ENCODE measurements at regions not wholly inside any gene's neighbourhood (a gene's known extent, or its start where the extent isn't known, plus 50 kb on each side); places are given as distances from the start of the nearest gene placed in this dataset.

DNA sequence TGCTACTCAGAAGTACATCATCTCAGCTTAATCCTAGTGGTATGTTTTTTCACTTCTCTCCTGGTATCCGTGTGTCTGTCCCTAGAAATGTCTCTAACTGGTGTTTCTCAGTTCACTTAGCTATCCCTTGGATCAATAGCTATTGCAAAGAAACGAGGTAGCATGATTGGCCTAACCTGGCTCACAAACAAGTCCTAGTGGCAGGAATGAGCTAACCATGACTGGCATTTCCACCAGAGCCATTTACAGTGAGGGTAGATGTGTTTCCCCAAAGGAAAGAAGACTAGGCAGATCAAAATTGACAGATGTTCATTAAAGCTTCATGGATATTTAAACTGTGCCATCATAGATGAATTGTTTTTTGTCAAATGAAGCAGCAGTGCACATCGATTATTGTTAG is 82.5 kb downstream of the PALM2AKAP2 start:
- BruUV-seq (replicated peaks): no TSS peak
- TF ChIP-seq, protein P1, sequence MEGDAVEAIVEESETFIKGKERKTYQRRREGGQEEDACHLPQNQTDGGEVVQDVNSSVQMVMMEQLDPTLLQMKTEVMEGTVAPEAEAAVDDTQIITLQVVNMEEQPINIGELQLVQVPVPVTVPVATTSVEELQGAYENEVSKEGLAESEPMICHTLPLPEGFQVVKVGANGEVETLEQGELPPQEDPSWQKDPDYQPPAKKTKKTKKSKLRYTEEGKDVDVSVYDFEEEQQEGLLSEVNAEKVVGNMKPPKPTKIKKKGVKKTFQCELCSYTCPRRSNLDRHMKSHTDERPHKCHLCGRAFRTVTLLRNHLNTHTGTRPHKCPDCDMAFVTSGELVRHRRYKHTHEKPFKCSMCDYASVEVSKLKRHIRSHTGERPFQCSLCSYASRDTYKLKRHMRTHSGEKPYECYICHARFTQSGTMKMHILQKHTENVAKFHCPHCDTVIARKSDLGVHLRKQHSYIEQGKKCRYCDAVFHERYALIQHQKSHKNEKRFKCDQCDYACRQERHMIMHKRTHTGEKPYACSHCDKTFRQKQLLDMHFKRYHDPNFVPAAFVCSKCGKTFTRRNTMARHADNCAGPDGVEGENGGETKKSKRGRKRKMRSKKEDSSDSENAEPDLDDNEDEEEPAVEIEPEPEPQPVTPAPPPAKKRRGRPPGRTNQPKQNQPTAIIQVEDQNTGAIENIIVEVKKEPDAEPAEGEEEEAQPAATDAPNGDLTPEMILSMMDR (IDR thresholded peaks at IDR 0.05; ENCODE audit: unreplicated experiment): no peak
- no peak overlapping the region for H3K4me3 Mint-ChIP-seq (ENCODE audit: low read depth, unreplicated experiment)
- intact Hi-C loops (cut with micrococcal nuclease; ENCODE audit: unreplicated experiment): no loop called here
- H3K9me3 Mint-ChIP-seq (ENCODE audit: low read depth, unreplicated experiment): no peaks in the 10 kb centered on the region
- no peak overlapping the region for H3K27ac Mint-ChIP-seq (ENCODE audit: unreplicated experiment)
- H3K27me3 Mint-ChIP-seq (ENCODE audit: unreplicated experiment): peaks cover 21% of the 10 kb centered on the region
- no peak for DNase-seq
- no peaks in the 10 kb centered on the region for H3K4me1 Mint-ChIP-seq (ENCODE audit: low read depth, unreplicated experiment)
- H3K36me3 Mint-ChIP-seq (ENCODE audit: insufficient read depth, unreplicated experiment): no peaks in the 10 kb centered on the region
- CTCF ChIA-PET: no interaction called here

DNA sequence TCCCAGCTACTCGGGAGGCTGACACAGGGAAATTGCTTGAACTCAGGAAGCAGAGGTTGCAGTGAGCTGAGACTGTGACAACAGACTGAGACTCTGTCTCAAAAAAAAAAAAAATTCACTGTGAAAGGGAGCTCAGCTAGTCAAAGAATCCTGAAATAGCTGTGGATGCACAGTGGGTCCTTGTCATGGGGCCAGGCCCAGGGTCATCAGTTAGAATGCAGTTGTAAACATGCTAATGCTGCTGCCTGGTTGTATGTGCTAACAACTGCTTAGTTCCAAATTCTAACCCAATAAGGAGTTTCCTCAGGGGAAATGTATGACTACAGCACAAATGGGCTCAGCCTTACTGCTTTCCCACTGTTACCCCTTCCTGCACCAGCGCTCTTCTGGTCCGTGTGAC is 84.0 kb downstream of the PALM2AKAP2 start:
- intact Hi-C loops (cut with micrococcal nuclease; ENCODE audit: unreplicated experiment): no loop called here
- CTCF ChIA-PET: no interaction called here
- H3K27me3 Mint-ChIP-seq (ENCODE audit: unreplicated experiment): peaks cover 20% of the 10 kb centered on the region
- no peaks in the 10 kb centered on the region for H3K9me3 Mint-ChIP-seq (ENCODE audit: low read depth, unreplicated experiment)
- no TSS peak for BruUV-seq (replicated peaks)
- TF ChIP-seq, protein P1 (IDR thresholded peaks at IDR 0.05; ENCODE audit: unreplicated experiment): no peak
- no peak for DNase-seq
- H3K4me1 Mint-ChIP-seq (ENCODE audit: low read depth, unreplicated experiment): no peaks in the 10 kb centered on the region
- no peak overlapping the region for H3K4me3 Mint-ChIP-seq (ENCODE audit: low read depth, unreplicated experiment)
- H3K27ac Mint-ChIP-seq (ENCODE audit: unreplicated experiment): no peak overlapping the region
- no peaks in the 10 kb centered on the region for H3K36me3 Mint-ChIP-seq (ENCODE audit: insufficient read depth, unreplicated experiment)

DNA sequence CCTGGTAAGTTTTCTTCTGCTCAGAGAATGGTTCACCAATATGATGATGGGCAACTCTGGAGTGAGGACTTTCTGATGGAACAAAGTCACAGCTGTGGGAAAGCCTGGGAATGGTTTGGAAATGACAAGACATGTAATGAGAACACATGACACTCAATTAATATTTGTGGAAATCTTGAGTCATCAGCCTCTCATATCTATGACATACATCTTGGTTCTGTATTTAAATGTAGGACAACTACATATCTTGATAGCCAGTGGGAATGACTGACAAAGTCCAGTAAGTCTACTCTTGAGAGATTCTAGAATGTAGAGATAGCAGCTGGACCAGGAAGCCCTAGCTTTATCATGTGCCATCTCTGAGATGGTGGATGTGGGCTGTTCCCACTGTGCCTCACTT is 85.5 kb downstream of the PALM2AKAP2 start:
- peaks cover 13% of the 10 kb centered on the region for H3K27me3 Mint-ChIP-seq (ENCODE audit: unreplicated experiment)
- H3K4me1 Mint-ChIP-seq (ENCODE audit: low read depth, unreplicated experiment): no peaks in the 10 kb centered on the region
- H3K27ac Mint-ChIP-seq (ENCODE audit: unreplicated experiment): no peak overlapping the region
- H3K4me3 Mint-ChIP-seq (ENCODE audit: low read depth, unreplicated experiment): no peak overlapping the region
- no peaks in the 10 kb centered on the region for H3K36me3 Mint-ChIP-seq (ENCODE audit: insufficient read depth, unreplicated experiment)
- TF ChIP-seq, protein P1 (IDR thresholded peaks at IDR 0.05; ENCODE audit: unreplicated experiment): no peak
- intact Hi-C loops (cut with micrococcal nuclease; ENCODE audit: unreplicated experiment): no loop called here
- no peak for DNase-seq
- BruUV-seq (replicated peaks): no TSS peak
- H3K9me3 Mint-ChIP-seq (ENCODE audit: low read depth, unreplicated experiment): no peaks in the 10 kb centered on the region
- CTCF ChIA-PET: no interaction called here

DNA sequence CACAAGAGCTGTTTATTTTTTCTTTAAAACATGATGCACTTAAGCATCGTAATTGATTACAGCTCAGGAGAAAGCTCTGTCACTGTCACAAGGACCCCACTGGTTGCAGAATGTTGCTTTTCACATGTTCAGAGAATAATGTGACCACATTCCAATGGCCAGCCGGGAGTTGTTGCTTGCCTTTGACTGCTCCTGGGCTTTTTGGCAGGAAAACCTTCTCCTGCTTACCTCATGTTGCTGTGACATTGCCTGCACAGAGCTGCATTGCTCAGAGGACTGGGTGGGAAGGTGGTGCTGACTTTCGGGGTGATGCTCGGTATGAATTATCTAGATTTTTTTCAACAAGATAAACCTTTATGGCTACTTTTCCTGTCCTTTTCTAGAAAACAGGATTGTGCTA is 88.2 kb downstream of the PALM2AKAP2 start:
- no peak for DNase-seq
- TF ChIP-seq, protein P1 (IDR thresholded peaks at IDR 0.05; ENCODE audit: unreplicated experiment): no peak
- no peak overlapping the region for H3K4me3 Mint-ChIP-seq (ENCODE audit: low read depth, unreplicated experiment)
- no peaks in the 10 kb centered on the region for H3K4me1 Mint-ChIP-seq (ENCODE audit: low read depth, unreplicated experiment)
- H3K9me3 Mint-ChIP-seq (ENCODE audit: low read depth, unreplicated experiment): no peaks in the 10 kb centered on the region
- no TSS peak for BruUV-seq (replicated peaks)
- peaks cover 13% of the 10 kb centered on the region for H3K27me3 Mint-ChIP-seq (ENCODE audit: unreplicated experiment)
- H3K27ac Mint-ChIP-seq (ENCODE audit: unreplicated experiment): no peak overlapping the region
- no peaks in the 10 kb centered on the region for H3K36me3 Mint-ChIP-seq (ENCODE audit: insufficient read depth, unreplicated experiment)
- intact Hi-C loops (cut with micrococcal nuclease; ENCODE audit: unreplicated experiment): no loop called here
- CTCF ChIA-PET: no interaction called here

DNA sequence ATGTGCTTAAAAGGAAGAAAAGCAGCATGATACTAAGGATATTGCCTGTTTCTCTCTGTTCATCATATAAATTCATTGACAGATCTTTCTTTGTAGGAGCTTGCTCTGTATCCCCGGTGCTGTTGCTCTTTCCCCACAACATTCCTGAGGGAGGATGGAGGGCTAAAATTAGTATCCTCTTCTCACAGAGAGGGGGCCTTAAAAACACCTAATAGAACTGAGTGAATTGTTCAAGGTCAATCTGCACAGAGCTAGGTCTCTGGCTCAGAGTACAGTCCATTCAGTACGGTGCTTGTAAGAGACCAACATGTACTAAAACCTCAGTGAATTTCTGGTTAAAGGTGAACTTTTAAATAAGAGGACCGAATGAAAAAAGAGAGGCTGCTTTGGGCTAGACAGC is 88.7 kb downstream of the PALM2AKAP2 start:
- CTCF ChIA-PET: no interaction called here
- Mint-ChIP-seq H3K27ac (ENCODE audit: unreplicated experiment) (no peak overlapping the region), H3K4me1 (ENCODE audit: low read depth, unreplicated experiment) (no peaks in the 10 kb centered on the region), H3K9me3 (ENCODE audit: low read depth, unreplicated experiment) (no peaks in the 10 kb centered on the region), H3K4me3 (ENCODE audit: low read depth, unreplicated experiment) (no peak overlapping the region), H3K27me3 (ENCODE audit: unreplicated experiment) (peaks cover 13% of the 10 kb centered on the region), H3K36me3 (ENCODE audit: insufficient read depth, unreplicated experiment) (no peaks in the 10 kb centered on the region)
- no peak for DNase-seq
- TF ChIP-seq, protein P1 (IDR thresholded peaks at IDR 0.05; ENCODE audit: unreplicated experiment): no peak
- no TSS peak for BruUV-seq (replicated peaks)
- intact Hi-C loops (cut with micrococcal nuclease; ENCODE audit: unreplicated experiment): no loop called here
